Embryonic facial prominence (tissue), 1 donor: ENCODE measurements at regions not wholly inside any gene's neighbourhood (a gene's known extent, or its start where the extent isn't known, plus 50 kb on each side); places are given as distances from the start of the nearest gene placed in this dataset.
"Not testable (repeated sequence)": the region's sequence is repeated elsewhere in the genome, so short reads cannot be mapped to it uniquely, and the experiment has no call there.

Experiments used
- DNase-seq: peaks from one replicate; pipeline ENCODE4 v3.0.0-alpha.2; 2016; ENCODE audit errors: extremely low spot score

DNA sequence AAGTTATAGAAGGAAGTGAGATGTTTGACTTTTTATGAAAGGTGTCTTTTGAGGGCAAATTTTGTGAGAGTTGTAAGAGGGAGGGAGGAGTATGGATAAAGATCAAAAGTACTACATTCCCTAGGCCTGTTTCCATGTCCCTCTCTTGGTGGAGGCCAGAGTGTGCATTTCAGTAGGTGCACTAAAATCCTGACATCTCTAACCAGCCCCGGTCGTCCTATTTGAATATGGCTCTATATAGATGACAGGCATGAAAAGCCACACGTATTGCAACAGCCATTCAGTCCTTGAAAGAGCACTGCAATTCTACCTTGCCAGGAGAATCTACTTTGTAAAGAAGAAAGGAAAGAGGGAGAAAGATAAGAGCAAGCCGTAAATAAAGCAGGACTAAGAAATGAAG is 510.1 kb downstream of the IRS2 start:
- no peak for DNase-seq

DNA sequence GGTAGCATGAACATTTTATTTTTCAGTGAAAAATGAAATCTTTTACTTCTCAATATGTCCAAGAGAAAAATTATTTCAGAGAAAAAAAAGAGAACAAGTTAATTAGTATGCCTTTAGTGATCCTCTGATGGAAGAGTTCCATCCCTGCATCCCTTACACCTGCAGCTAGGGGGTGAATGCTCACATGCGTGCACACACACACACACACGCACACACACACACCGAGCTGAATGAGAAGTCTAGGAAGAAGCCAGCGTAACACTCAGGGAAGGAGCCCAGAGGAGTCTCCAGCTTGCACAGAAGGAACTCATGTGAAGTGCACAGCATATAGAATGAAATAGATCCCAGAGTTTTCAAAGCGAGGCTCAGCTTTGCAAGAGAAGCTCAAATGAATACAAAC is 510.5 kb downstream of the IRS2 start:
- DNase-seq: no peak

DNA sequence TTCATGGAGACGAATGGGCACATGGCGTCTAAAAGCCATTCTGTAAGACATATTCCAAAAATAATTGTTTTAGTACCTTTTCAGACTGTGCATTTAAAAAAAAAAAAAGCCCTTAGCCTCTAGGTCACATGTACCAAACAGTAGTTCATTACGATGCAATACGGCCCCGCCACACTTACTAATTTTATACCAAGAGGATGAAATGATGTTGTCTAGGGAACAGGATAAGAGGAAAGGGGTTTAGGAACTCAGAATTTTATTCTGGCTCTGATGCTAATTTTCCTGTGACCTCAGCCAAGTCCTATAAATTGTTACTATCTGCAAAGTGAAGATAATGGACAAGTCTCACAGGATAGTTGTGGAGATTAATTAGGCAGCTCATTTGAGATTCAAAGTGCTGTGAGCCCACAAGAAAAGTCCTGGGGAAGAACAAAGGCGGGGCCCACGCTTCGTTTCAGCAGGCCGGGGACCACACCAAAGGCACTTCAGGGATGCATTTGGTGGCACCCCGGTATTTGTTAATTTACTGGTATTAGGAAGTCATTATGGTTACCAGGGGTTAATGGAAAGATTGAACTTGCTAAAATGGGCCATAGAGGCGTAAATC is 511.1 kb downstream of the IRS2 start:
- DNase-seq: no peak

DNA sequence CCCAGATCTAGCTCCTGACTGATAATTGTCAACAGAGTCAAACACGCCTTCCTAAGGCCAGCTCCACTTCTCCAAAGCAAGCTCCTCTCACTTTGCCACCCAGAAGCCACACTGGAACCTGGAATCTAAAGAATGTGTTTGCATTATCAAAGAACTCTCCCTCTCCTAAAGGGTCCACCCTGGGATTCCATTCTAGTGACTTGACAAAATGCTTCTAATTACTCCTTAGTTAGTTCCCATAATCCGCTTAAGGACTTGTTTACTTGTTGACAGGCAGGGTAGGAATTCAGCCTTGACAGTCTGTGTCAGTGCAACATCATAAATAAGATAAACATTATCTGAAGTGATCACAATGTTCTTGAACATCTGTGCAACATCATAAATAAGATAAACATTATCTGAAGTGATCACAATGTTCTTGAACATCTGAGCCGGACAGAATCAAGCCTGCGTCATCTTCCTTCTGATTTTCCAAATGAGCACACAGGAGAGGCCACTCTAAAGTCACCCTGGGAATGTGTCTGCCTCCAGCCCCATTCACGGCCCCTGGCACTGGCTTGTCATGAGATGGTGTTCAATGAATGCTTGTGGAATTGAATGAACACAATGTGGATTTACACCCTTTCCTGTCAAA is 512.1 kb downstream of the IRS2 start:
- no peak for DNase-seq

DNA sequence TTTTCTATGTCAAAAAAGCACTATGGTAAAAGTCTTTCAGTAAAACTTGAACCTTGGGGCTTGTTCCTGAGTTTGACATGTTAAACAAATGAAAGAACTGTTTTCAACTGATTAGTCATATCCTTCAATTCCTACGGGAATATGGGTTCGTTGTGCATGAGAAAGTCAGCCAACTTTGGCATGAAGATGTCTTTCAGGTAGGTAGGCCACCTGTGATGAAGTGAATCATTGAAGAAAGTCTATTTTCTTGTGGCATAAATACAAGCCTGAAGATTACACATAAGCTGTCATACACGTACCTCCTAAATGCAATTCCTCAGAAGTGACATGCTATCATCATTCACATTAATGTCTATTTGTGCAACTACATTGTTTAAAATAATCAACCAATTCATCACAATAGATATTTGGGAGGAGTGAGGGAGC is 513.0 kb downstream of the IRS2 start:
- no peak for DNase-seq

DNA sequence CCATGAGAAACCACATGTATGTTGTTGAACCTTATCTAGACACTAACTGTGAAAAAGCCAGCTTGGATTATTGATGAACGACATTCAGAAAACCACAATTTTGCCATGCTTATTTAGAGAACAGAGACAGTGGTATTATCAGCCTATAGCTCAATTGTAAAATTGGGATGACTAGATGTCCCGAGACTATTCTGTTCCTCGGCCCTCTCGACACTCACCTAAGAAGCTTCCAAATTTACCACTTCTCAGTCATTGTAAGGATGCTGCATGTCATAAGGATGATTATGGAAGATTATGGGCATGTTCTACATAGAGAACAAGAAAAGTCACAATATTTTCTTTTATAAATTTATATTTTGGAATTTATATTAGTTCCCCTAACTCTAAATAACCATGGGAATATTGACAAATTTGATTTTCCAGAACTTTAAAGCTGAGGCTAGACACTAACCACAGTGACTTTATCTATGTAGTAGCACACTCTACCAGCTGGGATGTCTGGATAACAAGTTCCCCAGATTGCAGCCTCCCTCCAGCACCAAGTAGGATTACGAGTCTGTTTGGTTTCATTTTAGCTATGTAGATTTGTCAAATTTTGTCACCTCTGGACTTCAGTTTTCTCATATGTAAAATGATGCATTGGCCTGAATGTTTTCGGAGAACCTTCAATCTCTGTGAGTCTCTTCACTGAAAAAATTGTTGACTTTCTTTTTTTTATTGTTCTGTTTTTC is 513.6 kb downstream of the IRS2 start:
- DNase-seq: no peak

DNA sequence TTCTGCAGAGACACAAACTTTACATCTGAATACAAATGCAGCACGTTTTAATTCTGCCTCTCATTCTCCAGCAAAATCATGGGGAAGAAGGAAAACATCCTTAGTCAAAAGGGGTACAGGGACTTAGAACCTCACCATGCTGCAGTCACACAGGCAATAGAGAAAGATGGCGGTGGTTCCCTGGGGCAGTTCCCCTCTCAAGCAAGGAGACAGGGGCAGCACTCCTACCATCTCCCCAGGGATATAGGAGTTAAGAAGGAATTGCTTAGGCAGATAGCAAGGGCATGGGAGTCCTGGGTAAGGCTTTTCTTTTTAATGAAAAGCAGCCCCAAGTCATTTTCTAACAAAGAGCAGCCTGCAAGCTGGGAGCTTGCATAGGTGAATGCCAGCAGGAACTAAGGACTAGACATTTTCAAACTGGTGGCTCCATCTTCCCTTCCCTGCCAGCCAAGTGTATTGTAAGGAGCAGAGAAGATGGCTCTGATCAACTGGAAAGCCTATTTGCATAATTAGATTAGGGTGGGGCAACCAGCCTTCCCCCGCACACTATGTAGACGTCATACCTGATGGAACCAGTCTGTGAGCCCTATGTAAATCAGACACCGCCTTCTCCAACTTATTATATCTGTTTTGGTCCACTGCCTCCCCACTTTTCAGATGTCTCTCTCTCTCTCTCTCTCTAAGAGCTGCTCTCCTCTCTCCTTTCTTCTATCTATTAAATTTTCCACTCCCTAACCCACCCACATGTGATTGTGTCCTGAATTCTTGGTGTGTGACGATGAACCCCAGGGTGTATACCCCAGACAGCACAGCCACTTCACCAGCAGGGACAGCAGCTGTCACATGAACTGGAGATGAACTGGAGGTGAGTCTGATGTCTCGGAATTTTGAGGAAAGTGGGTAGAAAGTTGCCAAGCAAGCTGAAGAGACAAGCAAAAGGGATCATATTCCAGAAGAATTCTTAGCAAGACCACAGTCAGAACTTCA is 514.5 kb downstream of the IRS2 start:
- no peak for DNase-seq

DNA sequence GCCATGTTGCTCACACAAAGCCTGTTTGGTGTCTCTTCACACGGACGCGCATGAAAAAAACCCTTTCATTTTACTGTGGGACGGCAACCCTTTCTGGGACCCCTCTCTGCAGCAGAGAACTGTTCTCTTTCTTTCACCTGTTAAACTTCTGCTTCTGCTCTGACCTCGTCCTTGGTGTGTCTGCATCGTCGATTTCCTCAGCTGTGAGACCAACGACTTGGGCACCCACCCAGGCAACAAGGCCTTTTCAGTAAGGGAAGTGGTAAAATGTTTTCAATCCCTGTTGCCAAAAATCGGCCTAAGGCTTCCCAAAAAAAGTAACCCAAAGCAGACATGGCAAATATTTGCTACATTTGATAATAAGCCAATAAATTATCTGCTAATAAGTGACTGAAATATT is 515.3 kb downstream of the IRS2 start:
- DNase-seq: no peak

DNA sequence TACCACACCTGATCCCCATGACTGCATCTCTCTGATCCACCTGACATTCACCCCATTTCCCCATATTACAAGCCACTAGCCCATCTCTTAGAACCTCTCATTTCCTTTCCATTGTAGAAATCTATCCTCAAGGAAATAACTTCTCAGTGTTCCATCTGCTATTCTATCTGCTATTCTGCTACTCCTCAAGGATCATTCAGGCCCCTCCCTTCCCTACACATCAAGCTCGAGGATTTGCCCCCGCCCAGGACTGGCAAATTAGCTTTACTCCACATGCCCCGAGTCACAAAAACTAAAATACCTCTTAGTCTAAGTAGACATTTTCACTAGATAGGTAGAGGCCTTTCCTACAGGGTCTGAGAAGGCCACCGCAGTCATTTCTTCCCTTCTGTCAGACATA is 517.0 kb downstream of the IRS2 start:
- DNase-seq: not testable (repeated sequence)

DNA sequence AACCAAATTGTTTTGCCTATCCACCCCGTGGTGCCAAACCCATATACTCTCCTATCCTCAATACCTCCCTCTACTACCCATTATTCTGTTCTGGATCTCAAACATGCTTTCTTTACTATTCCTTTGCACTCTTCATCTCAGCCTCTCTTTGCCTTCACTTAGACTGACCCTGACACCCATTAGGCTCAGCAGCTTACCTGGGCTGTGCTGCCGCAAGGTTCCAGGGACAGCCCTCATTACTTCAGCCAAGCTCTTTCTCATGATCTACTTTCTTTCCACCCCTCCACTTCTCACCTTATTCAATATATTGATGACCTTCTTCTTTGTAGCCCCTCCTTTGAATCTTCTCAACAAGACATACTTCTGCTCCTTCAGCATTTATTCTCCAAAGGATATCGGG is 517.9 kb downstream of the IRS2 start:
- not testable (repeated sequence) for DNase-seq

DNA sequence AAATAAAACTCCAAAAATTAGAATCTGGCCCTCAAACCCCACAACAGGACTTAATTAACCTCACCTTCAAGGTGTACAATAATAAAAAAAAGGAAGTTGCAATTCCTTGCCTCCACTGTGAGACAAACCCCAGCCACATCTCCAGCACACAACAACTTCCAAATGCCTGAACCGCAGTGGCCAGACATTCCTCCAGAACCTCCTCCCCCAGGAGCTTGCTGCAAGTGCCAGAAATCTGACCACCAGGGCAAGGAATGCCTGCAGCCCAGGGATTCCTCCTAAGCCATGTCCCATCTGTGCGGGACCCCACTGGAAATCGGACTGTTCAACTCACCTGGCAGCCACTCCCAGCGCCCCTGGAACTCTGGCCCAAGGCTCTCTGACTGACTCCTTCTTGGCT is 519.0 kb downstream of the IRS2 start:
- DNase-seq: not testable (repeated sequence)

DNA sequence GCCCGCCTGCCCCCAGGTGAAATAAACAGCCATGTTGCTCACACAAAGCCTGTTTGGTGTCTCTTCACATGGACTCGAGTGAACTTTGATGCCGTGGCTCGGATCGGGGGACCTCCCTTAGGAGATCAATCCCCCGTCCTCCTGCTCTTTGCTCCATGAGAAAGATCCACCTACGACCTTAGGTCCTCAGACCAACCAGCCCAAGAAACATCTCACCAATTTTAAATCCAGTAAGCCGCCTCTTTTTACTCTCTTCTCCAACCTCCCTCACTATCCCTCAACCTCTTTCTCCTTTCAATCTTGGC is 521.0 kb downstream of the IRS2 start:
- DNase-seq: not testable (repeated sequence)

DNA sequence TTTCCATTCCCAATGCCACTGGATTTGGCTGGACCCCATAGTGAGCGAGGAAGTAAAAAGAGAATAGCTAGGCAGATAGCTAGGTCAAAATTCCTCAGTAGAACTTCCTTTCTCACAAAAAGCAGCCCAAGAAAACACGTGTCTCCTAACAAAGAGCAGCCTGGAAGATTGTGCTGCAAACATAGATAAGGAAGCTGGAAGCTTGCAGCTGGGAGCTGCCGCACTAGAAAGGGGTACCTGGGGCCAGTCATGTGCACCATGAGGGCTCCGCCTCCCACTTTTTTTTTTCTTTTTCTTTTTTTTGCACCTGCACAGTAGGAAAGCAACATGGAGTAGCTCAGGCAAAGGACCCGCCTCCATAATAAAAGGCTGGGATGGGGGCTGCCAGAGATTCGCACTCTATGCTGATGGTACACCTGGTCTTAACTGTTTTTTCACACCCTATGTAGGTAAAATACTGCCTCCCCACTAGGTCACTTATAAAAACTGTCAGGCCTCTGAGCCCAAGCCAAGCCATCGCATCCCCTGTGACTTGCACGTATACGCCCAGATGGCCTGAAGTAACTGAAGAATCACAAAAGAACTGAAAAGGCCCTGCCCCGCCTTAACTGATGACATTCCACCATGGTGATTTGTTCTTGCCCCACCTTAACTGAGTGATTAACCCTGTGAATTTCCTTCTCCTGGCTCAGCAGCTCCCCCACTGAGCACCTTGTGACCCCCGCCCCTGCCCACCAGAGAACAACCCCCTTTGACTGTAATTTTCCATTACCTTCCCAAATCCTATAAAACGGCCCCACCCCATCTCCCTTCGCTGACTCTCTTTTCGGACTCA is 521.6 kb downstream of the IRS2 start:
- DNase-seq: not testable (repeated sequence)

DNA sequence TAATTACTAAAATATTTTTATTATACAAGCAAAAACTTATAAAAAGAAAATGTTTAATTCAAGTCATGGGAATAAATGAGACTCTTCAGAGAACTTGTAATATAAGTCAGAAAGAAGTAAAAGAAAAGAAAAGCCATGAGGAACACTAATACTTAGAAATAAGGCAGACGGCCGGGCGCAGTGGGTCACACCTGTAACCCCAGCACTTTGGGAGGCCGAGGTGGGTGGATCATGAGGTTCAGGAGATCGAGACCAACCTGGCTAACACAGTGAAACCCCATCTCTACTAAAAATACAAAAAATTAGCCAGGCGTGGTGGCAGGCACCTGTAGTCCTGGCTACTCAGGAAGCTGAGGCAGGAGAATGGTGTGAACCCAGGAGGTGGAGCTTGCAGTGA is 528.6 kb downstream of the IRS2 start:
- DNase-seq: not testable (repeated sequence)
